Astrocyte of the spinal cord (primary cell): ENCODE measurements at regions not wholly inside any gene's neighbourhood (a gene's known extent, or its start where the extent isn't known, plus 50 kb on each side); places are given as distances from the start of the nearest gene placed in this dataset.
A peak's percentile ranks its signal among the peaks of the same experiment; 100 is the strongest.

ENCODE experiments used
- DNase-seq: peaks from one replicate; pipeline ENCODE4 v3.0.0; 2011; ENCODE audit warnings: low read depth, low spot score
- H3K4me3 ChIP-seq: 2 replicates; pipeline ENCODE4 v1.5.1; 2011; ENCODE audit warnings: low read depth, mild to moderate bottlenecking, low read length, moderate library complexity
- in situ Hi-C: cut with HindIII; loops from 2 replicates; pipeline ENCODE4 v1.10.0; 2017; ENCODE audit warnings: low sequenced_read_pairs
- TF ChIP-seq, protein P1 (sequence below): IDR thresholded peaks from 2 replicates; pipeline ENCODE4 v1.5.1; 2012; ENCODE audit warnings: low read depth, mild to moderate bottlenecking, low read length, inconsistent platforms

DNA sequence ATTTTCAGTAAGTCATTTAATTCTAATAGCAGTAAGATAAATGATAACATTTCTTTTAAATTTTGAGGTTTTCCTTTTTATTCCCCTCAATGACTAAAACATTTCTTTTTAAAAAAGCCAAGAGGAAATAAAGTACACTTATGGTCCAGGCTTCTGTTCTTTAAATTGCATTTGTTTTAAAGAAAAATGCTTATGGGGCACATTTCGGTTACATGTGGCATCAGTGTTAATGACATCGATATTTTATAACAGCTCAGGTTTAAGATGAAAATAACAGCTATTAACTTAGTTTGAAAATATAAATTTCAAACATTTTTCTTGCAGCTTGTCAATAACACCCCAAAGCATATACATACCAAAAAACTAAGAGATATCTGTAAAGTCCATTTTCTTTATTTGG, 1161.1 kb downstream of the PCDH18 start:
- TF ChIP-seq, protein P1, sequence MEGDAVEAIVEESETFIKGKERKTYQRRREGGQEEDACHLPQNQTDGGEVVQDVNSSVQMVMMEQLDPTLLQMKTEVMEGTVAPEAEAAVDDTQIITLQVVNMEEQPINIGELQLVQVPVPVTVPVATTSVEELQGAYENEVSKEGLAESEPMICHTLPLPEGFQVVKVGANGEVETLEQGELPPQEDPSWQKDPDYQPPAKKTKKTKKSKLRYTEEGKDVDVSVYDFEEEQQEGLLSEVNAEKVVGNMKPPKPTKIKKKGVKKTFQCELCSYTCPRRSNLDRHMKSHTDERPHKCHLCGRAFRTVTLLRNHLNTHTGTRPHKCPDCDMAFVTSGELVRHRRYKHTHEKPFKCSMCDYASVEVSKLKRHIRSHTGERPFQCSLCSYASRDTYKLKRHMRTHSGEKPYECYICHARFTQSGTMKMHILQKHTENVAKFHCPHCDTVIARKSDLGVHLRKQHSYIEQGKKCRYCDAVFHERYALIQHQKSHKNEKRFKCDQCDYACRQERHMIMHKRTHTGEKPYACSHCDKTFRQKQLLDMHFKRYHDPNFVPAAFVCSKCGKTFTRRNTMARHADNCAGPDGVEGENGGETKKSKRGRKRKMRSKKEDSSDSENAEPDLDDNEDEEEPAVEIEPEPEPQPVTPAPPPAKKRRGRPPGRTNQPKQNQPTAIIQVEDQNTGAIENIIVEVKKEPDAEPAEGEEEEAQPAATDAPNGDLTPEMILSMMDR = no peak
- in situ Hi-C loops = no loop called here
- DNase-seq = no peak
- H3K4me3 ChIP-seq = no peak overlapping the region

DNA sequence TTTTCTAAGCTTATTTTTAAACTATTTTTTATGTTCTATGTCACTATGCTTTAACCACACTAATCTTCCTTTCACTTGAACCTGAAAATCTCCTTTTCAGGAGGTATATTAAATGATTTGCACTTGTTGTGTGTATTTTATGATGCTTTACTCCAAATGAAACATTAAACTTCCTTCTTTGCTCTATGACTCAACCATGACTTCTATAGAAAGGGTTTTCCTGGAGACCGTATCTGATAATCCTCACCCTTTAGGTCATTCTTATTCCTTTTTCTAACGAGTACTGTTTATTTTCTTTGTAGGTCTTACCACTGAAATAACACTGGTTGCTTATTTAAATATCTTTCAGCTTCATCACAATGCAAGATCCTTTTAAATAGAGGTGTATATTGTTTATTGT, 1163.2 kb downstream of the PCDH18 start:
- in situ Hi-C loops = no loop called here
- TF ChIP-seq, protein P1 = no peak
- peak; percentile 71 for DNase-seq
- H3K4me3 ChIP-seq = no peak overlapping the region

DNA sequence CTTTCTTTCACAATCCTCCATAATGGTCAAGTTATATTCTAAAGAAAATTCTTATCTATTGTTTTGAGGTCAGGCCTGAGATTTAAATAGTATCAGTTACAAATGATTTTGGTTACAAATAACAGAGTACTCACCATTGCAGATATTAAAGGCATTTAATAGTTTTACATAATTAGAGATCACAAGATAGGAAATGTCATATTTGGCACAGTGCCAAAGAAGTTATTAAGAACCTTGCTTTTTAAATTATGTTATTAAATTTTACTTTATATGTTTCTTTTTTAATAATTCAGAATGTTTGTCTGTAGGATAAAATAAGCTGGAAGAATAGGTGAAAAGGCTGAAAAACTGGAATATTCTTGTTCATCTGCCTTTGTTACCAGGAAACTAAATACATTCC, 1174.7 kb downstream of the PCDH18 start:
- TF ChIP-seq, protein P1 = no peak
- in situ Hi-C loops = no loop called here
- no peak overlapping the region for H3K4me3 ChIP-seq
- no peak for DNase-seq

DNA sequence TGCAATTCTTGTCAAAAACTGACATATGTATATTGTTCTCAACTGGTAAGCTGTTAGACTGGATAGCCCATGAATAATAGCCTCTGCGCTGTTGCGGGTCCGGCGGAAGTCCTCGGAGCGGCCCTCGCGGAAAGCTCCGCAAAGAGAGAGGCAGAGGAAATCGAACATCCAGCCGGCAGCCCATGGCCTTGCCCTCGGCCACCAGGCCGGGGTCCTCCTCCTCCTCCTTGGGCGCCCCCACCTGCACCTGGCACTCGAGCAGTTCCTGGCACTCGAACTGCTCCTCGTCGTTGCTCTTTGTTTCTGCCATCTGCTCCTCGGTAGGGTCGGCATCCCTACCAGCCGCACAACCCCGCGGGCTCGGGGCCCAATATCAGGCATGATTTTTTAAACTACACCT, 1176.3 kb downstream of the PCDH18 start:
- no peak for DNase-seq
- TF ChIP-seq, protein P1 = no peak
- H3K4me3 ChIP-seq = no peak overlapping the region
- in situ Hi-C loops = no loop called here

DNA sequence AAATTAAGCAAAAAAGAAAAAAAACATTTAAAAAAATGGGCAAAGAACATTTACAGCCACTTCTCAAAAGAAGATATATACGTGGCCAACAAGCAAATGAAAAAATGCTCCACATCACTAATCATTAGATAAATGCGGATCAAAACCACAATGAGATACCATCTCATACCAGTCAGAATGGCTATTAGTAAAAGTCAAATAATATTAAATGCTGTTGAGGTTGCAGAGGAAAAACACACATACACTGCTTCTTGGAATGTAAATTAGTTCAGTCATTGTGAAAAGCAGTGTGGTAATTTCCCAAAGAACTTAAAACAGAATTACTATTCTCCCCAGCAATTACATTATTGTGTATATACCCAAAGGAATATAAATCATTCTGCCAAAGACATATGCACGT, 1189.0 kb downstream of the PCDH18 start:
- H3K4me3 ChIP-seq = no peak overlapping the region
- no peak for DNase-seq
- TF ChIP-seq, protein P1 = no peak
- in situ Hi-C loops = no loop called here

DNA sequence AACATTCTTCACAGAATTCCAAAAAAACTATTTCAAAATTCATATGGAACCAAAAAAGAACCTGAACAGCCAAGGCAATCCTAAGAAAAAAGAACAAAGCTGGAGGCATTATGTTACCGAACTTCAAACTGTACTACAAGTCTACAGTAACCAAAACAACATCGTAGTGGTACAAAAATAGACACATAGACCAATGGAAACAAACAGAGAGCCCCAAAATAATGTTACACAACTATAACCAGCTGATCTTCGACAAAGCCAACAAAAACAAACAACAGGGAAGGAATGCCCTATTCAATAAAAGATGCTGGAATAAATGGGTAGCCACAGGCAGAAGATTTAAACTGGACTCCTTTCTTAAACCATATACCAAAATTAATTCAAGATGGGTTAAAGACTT, 1189.6 kb downstream of the PCDH18 start:
- DNase-seq = peak; percentile 15
- TF ChIP-seq, protein P1 = no peak
- in situ Hi-C loops = no loop called here
- no peak overlapping the region for H3K4me3 ChIP-seq

DNA sequence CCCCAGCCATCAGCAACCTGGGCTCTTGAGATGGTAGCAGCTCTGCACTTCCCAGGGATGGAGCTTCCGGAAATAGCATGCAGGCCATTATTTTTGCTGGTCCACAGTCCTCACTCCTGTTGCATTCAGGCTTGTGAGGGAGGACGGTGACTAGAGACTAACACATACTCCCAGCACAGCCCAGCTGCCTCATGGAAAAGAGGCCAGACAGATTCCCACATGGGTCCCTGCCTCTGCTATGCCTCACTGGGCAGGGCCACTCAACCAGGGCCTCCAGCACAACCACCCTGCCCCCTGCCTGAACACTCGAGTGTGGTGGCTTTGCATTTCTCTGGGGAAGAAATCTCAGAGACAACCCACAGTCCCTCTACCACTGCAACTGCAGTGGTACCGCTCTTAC, 1195.1 kb downstream of the PCDH18 start:
- in situ Hi-C loops = no loop called here
- no peak for DNase-seq
- H3K4me3 ChIP-seq = no peak overlapping the region
- TF ChIP-seq, protein P1 = no peak
